ENCODE measurements at regions not wholly inside any gene's neighbourhood (a gene's known extent, or its start where the extent isn't known, plus 50 kb on each side); places are given as distances from the start of the nearest gene placed in this dataset.

GRCh38 chr6:108734271-108734922 lies 113.8 kb upstream of the ARMC2 start:
- TF ChIP-seq TEAD4 (IDR thresholded peaks at IDR 0.05) (no peak), YY1 (IDR thresholded peaks at IDR 0.05; ENCODE audit: low read depth) (no peak), MAX (IDR thresholded peaks at IDR 0.05) (no peak), NFIC (IDR thresholded peaks at IDR 0.05) (no peak), TCF12 (IDR thresholded peaks at IDR 0.05; ENCODE audit: low read depth) (no peak), USF1 (IDR thresholded peaks at IDR 0.05) (no peak), REST (IDR thresholded peaks at IDR 0.05; ENCODE audit: low read depth) (no peak), FOXM1 (IDR thresholded peaks at IDR 0.05; ENCODE audit: borderline replicate concordance, low read depth) (no peak), EP300 (IDR thresholded peaks at IDR 0.05; ENCODE audit: borderline replicate concordance) (no peak), EGR1 (IDR thresholded peaks at IDR 0.05) (no peak), RAD21 (IDR thresholded peaks at IDR 0.05; ENCODE audit: low read depth) (no peak), CREB1 (IDR thresholded peaks at IDR 0.05; ENCODE audit: low read depth) (no peak), TAF1 (IDR thresholded peaks at IDR 0.05; ENCODE audit: low read depth) (no peak), ZBTB7A (IDR thresholded peaks at IDR 0.05; ENCODE audit: low read depth) (no peak), CEBPB (IDR thresholded peaks at IDR 0.05) (no peak)

GRCh38 chr6:108735310-108736001 lies 112.8 kb upstream of the ARMC2 start:
- no peak for TF ChIP-seq NFIC (IDR thresholded peaks at IDR 0.05)
- TF ChIP-seq ZBTB7A (IDR thresholded peaks at IDR 0.05; ENCODE audit: low read depth) = no peak
- TF ChIP-seq USF1 (IDR thresholded peaks at IDR 0.05) = no peak
- no peak for TF ChIP-seq REST (IDR thresholded peaks at IDR 0.05; ENCODE audit: low read depth)
- no peak for TF ChIP-seq TCF12 (IDR thresholded peaks at IDR 0.05; ENCODE audit: low read depth)
- no peak for TF ChIP-seq EGR1 (IDR thresholded peaks at IDR 0.05)
- no peak for TF ChIP-seq CEBPB (IDR thresholded peaks at IDR 0.05)
- TF ChIP-seq MAX (IDR thresholded peaks at IDR 0.05) = no peak
- TF ChIP-seq FOXM1 (IDR thresholded peaks at IDR 0.05; ENCODE audit: borderline replicate concordance, low read depth) = no peak

- TF ChIP-seq MAX (IDR thresholded peaks at IDR 0.05) (no peak), TAF1 (IDR thresholded peaks at IDR 0.05; ENCODE audit: low read depth) (no peak), FOXM1 (IDR thresholded peaks at IDR 0.05; ENCODE audit: borderline replicate concordance, low read depth) (no peak), RAD21 (IDR thresholded peaks at IDR 0.05; ENCODE audit: low read depth) (no peak), REST (IDR thresholded peaks at IDR 0.05; ENCODE audit: low read depth) (no peak), NFIC (IDR thresholded peaks at IDR 0.05) (no peak), EP300 (IDR thresholded peaks at IDR 0.05; ENCODE audit: borderline replicate concordance) (no peak), USF1 (IDR thresholded peaks at IDR 0.05) (no peak), ZBTB7A (IDR thresholded peaks at IDR 0.05; ENCODE audit: low read depth) (no peak), CREB1 (IDR thresholded peaks at IDR 0.05; ENCODE audit: low read depth) (no peak), TEAD4 (IDR thresholded peaks at IDR 0.05) (no peak), EGR1 (IDR thresholded peaks at IDR 0.05) (no peak), YY1 (IDR thresholded peaks at IDR 0.05; ENCODE audit: low read depth) (no peak)
Measured at GRCh38 chr6:108736002-108736361, 112.2 kb upstream of the ARMC2 start.

All from Ishikawa (cell line).